GM23338 (cell line): ENCODE measurements at regions not wholly inside any gene's neighbourhood (a gene's known extent, or its start where the extent isn't known, plus 50 kb on each side); places are given as distances from the start of the nearest gene placed in this dataset.

ENCODE experiments used
- ATAC-seq: fragments of 200-7000 bp; cut with Tn5 transposase; 3 replicates; pipeline ENCODE4 v1.9.1; 2020
- DNase-seq: peaks from one replicate; pipeline ENCODE4 v3.0.0-alpha.2; 2015; ENCODE audit warnings: low spot score
- H2AFZ ChIP-seq: fragments of 200-600 bp; sonication (generic); 2 replicates; pipeline ENCODE4 v1.8.0; 2016; ENCODE audit warnings: antibody characterized with exemption, mild to moderate bottlenecking, moderate library complexity
- H3F3A ChIP-seq: fragments of 200-600 bp; sonication (generic); replicated peaks from 2 replicates; pipeline ENCODE4 v1.8.0; 2017; ENCODE audit warnings: antibody characterized with exemption, mixed run types, low read depth
- H3K27ac ChIP-seq: fragments of 200-600 bp; sonication (generic); 2 replicates; pipeline ENCODE4 v1.6.1; 2016; ENCODE audit warnings: low read depth
- H3K27me3 ChIP-seq: fragments of 200-600 bp; sonication (generic); 2 replicates; pipeline ENCODE4 v1.8.0; 2016; ENCODE audit warnings: mild to moderate bottlenecking, mixed run types, moderate library complexity; ENCODE audit not compliant: insufficient read depth
- H3K36me3 ChIP-seq: fragments of 200-600 bp; sonication (generic); 2 replicates; pipeline ENCODE4 v1.8.0; 2016; ENCODE audit warnings: mild to moderate bottlenecking; ENCODE audit not compliant: insufficient read depth
- H3K4me1 ChIP-seq: fragments of 200-600 bp; sonication (generic); 2 replicates; pipeline ENCODE4 v1.8.0; 2016; ENCODE audit warnings: mild to moderate bottlenecking, moderate library complexity; ENCODE audit not compliant: insufficient read depth
- H3K4me2 ChIP-seq: fragments of 200-600 bp; sonication (generic); 2 replicates; pipeline ENCODE4 v1.7.1; 2017; ENCODE audit warnings: mixed run types
- H3K4me3 ChIP-seq: fragments of 200-600 bp; sonication (generic); 2 replicates; pipeline ENCODE4 v1.6.1; 2016; ENCODE audit warnings: mixed run types
- H3K79me2 ChIP-seq: fragments of 200-600 bp; sonication (generic); replicated peaks from 2 replicates; pipeline ENCODE4 v1.8.0; 2017; ENCODE audit warnings: mild to moderate bottlenecking; ENCODE audit not compliant: insufficient read depth
- H3K9me2 ChIP-seq: fragments of 200-600 bp; sonication (generic); 2 replicates; pipeline ENCODE4 v1.8.0; 2017; ENCODE audit not compliant: insufficient read depth
- H4K20me1 ChIP-seq: fragments of 200-600 bp; sonication (generic); replicated peaks from 2 replicates; pipeline ENCODE4 v1.8.0; 2017; ENCODE audit warnings: mild to moderate bottlenecking; ENCODE audit not compliant: insufficient read depth
- H3K27ac Mint-ChIP-seq: 2 replicates; pipeline ENCODE4 v1.8.0; 2020; ENCODE audit warnings: inconsistent platforms, mild to moderate bottlenecking, moderate library complexity, mixed read lengths
- H3K27me3 Mint-ChIP-seq: 3 replicates; pipeline ENCODE4 v1.8.0; 2022; ENCODE audit warnings: low read depth, mild to moderate bottlenecking, moderate library complexity, mixed read lengths, inconsistent platforms; ENCODE audit not compliant: insufficient read depth, poor library complexity
- H3K36me3 Mint-ChIP-seq: 3 replicates; pipeline ENCODE4 v1.8.0; 2021; ENCODE audit warnings: low read depth, mild to moderate bottlenecking, inconsistent platforms, moderate library complexity, mixed read lengths
- H3K4me1 Mint-ChIP-seq: 3 replicates; pipeline ENCODE4 v1.8.0; 2020; ENCODE audit warnings: mild to moderate bottlenecking, inconsistent platforms, mixed read lengths
- H3K4me3 Mint-ChIP-seq: 3 replicates; pipeline ENCODE4 v1.8.0; 2021; ENCODE audit warnings: moderate library complexity, mild to moderate bottlenecking, inconsistent platforms, mixed read lengths
- H3K9me3 Mint-ChIP-seq: 3 replicates; pipeline ENCODE4 v1.8.0; 2020; ENCODE audit warnings: moderate library complexity, mild to moderate bottlenecking, inconsistent platforms, mixed read lengths
- CREB1 ChIP-seq: fragments of 250-450 bp; sonication (Bioruptor Pico); IDR thresholded peaks from 2 replicates; pipeline ENCODE4 v1.5.0; 2020; ENCODE audit warnings: low read depth, mild to moderate bottlenecking, moderate library complexity
- EZH2 ChIP-seq: fragments of 200-600 bp; sonication (generic); IDR thresholded peaks from one replicate; pipeline ENCODE4 v1.8.0; 2017; ENCODE audit warnings: antibody characterized with exemption, mild to moderate bottlenecking, low read depth; ENCODE audit not compliant: unreplicated experiment
- NANOG ChIP-seq: IDR thresholded peaks from 2 replicates; pipeline ENCODE4 v1.6.1; 2016; ENCODE audit warnings: antibody characterized with exemption, borderline replicate concordance
- POLR2AphosphoS5 ChIP-seq: IDR thresholded peaks from 2 replicates; pipeline ENCODE4 v1.6.1; 2016; ENCODE audit warnings: antibody characterized with exemption, low read depth
- ZNF114 ChIP-seq: fragments of 250-450 bp; sonication (Bioruptor Pico); IDR thresholded peaks from 2 replicates; pipeline ENCODE4 v1.5.0; 2020; ENCODE audit warnings: mild to moderate bottlenecking, moderate library complexity
- ZNF331 ChIP-seq: fragments of 250-450 bp; sonication (Bioruptor Pico); IDR thresholded peaks from 2 replicates; pipeline ENCODE4 v1.5.0; 2020; ENCODE audit warnings: low read depth, mild to moderate bottlenecking, moderate library complexity
- TF ChIP-seq, protein P1 (sequence below): IDR thresholded peaks from one replicate; pipeline ENCODE4 v1.6.1; 2018; ENCODE audit warnings: antibody characterized with exemption; ENCODE audit not compliant: unreplicated experiment
- TF ChIP-seq, protein P2 (sequence below): IDR thresholded peaks from 2 replicates; pipeline ENCODE4 v1.6.1; 2016; ENCODE audit warnings: antibody characterized with exemption
- TF ChIP-seq, protein P3 (sequence below): fragments of 250-450 bp; sonication (Bioruptor Pico); IDR thresholded peaks from 2 replicates; pipeline ENCODE4 v1.5.0; 2020; ENCODE audit warnings: mild to moderate bottlenecking, moderate library complexity

DNA sequence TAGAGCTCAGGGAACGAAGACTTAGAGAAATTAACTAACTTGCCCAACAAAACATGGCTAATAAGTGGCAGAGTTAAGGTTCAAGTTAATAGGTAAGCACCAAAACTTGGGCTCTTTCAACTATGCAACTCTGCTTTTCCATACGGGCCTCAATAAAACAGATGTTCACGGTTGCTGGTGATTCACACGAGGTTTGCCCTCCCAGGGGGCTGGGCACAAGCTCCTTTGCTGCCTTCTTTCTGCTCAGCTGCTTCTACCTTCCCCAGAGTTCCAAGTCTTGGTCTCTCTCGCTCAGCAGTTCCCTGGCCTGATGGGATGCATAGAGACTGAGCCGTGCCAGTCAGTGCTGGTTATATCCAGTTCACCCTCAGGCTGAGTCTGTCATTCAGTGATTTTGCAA lies 217.9 kb downstream of the SREK1 start:
- H3K4me2 ChIP-seq, result no peak overlapping the region
- 0 out of 2 replicates have a peak overlapping the region, but pooled peaks have one; percentile 47 for H2AFZ ChIP-seq
- no peak overlapping the region for H3K27ac ChIP-seq
- no peaks in the 10 kb centered on the region for H3F3A ChIP-seq
- H3K4me1 ChIP-seq, result no peaks in the 10 kb centered on the region
- H3K79me2 ChIP-seq, result no peaks in the 10 kb centered on the region
- Mint-ChIP-seq H3K4me3 (no peak overlapping the region), H3K4me1 (0 out of 3 replicates have a peak, but pooled peaks cover 3% of the 10 kb centered on the region), H3K9me3 (no peaks in the 10 kb centered on the region), H3K27me3 (peaks cover 5% of the 10 kb centered on the region), H3K36me3 (no peaks in the 10 kb centered on the region), H3K27ac (no peak overlapping the region)
- peaks cover 10% of the 10 kb centered on the region; the same call in 1 of the 2 replicates for H3K9me2 ChIP-seq
- TF ChIP-seq, protein P1, sequence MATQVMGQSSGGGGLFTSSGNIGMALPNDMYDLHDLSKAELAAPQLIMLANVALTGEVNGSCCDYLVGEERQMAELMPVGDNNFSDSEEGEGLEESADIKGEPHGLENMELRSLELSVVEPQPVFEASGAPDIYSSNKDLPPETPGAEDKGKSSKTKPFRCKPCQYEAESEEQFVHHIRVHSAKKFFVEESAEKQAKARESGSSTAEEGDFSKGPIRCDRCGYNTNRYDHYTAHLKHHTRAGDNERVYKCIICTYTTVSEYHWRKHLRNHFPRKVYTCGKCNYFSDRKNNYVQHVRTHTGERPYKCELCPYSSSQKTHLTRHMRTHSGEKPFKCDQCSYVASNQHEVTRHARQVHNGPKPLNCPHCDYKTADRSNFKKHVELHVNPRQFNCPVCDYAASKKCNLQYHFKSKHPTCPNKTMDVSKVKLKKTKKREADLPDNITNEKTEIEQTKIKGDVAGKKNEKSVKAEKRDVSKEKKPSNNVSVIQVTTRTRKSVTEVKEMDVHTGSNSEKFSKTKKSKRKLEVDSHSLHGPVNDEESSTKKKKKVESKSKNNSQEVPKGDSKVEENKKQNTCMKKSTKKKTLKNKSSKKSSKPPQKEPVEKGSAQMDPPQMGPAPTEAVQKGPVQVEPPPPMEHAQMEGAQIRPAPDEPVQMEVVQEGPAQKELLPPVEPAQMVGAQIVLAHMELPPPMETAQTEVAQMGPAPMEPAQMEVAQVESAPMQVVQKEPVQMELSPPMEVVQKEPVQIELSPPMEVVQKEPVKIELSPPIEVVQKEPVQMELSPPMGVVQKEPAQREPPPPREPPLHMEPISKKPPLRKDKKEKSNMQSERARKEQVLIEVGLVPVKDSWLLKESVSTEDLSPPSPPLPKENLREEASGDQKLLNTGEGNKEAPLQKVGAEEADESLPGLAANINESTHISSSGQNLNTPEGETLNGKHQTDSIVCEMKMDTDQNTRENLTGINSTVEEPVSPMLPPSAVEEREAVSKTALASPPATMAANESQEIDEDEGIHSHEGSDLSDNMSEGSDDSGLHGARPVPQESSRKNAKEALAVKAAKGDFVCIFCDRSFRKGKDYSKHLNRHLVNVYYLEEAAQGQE, result no peak
- TF ChIP-seq ZNF331 (no peak), NANOG (no peak), EZH2 (no peak), ZNF114 (CRISPR knock-in tag) (no peak), CREB1 (no peak), POLR2AphosphoS5 (no peak)
- TF ChIP-seq, protein P2, sequence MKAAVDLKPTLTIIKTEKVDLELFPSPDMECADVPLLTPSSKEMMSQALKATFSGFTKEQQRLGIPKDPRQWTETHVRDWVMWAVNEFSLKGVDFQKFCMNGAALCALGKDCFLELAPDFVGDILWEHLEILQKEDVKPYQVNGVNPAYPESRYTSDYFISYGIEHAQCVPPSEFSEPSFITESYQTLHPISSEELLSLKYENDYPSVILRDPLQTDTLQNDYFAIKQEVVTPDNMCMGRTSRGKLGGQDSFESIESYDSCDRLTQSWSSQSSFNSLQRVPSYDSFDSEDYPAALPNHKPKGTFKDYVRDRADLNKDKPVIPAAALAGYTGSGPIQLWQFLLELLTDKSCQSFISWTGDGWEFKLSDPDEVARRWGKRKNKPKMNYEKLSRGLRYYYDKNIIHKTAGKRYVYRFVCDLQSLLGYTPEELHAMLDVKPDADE, result no peak
- TF ChIP-seq, protein P3, sequence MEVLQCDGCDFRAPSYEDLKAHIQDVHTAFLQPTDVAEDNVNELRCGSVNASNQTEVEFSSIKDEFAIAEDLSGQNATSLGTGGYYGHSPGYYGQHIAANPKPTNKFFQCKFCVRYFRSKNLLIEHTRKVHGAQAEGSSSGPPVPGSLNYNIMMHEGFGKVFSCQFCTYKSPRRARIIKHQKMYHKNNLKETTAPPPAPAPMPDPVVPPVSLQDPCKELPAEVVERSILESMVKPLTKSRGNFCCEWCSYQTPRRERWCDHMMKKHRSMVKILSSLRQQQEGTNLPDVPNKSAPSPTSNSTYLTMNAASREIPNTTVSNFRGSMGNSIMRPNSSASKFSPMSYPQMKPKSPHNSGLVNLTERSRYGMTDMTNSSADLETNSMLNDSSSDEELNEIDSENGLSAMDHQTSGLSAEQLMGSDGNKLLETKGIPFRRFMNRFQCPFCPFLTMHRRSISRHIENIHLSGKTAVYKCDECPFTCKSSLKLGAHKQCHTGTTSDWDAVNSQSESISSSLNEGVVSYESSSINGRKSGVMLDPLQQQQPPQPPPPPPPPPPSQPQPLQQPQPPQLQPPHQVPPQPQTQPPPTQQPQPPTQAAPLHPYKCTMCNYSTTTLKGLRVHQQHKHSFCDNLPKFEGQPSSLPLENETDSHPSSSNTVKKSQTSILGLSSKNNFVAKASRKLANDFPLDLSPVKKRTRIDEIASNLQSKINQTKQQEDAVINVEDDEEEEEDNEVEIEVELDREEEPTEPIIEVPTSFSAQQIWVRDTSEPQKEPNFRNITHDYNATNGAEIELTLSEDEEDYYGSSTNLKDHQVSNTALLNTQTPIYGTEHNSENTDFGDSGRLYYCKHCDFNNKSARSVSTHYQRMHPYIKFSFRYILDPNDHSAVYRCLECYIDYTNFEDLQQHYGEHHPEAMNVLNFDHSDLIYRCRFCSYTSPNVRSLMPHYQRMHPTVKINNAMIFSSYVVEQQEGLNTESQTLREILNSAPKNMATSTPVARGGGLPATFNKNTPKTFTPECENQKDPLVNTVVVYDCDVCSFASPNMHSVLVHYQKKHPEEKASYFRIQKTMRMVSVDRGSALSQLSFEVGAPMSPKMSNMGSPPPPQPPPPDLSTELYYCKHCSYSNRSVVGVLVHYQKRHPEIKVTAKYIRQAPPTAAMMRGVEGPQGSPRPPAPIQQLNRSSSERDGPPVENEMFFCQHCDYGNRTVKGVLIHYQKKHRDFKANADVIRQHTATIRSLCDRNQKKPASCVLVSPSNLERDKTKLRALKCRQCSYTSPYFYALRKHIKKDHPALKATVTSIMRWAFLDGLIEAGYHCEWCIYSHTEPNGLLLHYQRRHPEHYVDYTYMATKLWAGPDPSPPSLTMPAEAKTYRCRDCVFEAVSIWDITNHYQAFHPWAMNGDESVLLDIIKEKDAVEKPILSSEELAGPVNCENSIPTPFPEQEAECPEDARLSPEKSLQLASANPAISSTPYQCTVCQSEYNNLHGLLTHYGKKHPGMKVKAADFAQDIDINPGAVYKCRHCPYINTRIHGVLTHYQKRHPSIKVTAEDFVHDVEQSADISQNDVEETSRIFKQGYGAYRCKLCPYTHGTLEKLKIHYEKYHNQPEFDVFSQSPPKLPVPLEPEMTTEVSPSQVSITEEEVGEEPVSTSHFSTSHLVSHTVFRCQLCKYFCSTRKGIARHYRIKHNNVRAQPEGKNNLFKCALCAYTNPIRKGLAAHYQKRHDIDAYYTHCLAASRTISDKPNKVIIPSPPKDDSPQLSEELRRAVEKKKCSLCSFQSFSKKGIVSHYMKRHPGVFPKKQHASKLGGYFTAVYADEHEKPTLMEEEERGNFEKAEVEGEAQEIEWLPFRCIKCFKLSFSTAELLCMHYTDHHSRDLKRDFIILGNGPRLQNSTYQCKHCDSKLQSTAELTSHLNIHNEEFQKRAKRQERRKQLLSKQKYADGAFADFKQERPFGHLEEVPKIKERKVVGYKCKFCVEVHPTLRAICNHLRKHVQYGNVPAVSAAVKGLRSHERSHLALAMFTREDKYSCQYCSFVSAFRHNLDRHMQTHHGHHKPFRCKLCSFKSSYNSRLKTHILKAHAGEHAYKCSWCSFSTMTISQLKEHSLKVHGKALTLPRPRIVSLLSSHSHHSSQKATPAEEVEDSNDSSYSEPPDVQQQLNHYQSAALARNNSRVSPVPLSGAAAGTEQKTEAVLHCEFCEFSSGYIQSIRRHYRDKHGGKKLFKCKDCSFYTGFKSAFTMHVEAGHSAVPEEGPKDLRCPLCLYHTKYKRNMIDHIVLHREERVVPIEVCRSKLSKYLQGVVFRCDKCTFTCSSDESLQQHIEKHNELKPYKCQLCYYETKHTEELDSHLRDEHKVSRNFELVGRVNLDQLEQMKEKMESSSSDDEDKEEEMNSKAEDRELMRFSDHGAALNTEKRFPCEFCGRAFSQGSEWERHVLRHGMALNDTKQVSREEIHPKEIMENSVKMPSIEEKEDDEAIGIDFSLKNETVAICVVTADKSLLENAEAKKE, result no peak
- no peaks in the 10 kb centered on the region for H3K27me3 ChIP-seq
- H3K4me3 ChIP-seq, result no peak overlapping the region
- DNase-seq (no peak), ATAC-seq (no peak)
- no peaks in the 10 kb centered on the region for H3K36me3 ChIP-seq
- H4K20me1 ChIP-seq, result no peaks in the 10 kb centered on the region
